ENCODE measurements at regions not wholly inside any gene's neighbourhood (a gene's known extent, or its start where the extent isn't known, plus 50 kb on each side); places are given as distances from the start of the nearest gene placed in this dataset.

DNA sequence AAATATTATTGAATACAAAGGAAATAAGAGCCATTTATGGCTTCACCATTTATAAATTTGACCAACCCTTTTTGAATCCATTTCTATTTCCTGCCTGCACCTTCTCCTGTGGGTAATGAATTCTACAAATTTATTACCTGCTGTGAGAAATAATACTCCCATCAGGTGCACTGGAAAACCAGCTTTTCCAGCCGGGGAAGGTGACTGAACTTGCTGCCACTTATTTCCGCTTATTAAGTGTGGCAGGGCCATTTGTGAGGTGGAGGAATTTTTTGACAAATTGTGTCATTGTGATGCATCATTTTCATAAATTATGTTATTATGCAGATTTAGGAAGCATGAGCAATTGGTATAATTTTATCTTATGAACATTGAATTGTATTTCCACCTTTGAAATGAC lies 151.1 kb downstream of the SQOR start:
- H3K4me2 ChIP-seq (ENCODE audit: low read length), result peak overlapping the region; percentile 30
- H3K27me3 ChIP-seq (ENCODE audit: control insufficient read depth, low read length), result no peaks in the 10 kb centered on the region
- TF ChIP-seq, protein P1, sequence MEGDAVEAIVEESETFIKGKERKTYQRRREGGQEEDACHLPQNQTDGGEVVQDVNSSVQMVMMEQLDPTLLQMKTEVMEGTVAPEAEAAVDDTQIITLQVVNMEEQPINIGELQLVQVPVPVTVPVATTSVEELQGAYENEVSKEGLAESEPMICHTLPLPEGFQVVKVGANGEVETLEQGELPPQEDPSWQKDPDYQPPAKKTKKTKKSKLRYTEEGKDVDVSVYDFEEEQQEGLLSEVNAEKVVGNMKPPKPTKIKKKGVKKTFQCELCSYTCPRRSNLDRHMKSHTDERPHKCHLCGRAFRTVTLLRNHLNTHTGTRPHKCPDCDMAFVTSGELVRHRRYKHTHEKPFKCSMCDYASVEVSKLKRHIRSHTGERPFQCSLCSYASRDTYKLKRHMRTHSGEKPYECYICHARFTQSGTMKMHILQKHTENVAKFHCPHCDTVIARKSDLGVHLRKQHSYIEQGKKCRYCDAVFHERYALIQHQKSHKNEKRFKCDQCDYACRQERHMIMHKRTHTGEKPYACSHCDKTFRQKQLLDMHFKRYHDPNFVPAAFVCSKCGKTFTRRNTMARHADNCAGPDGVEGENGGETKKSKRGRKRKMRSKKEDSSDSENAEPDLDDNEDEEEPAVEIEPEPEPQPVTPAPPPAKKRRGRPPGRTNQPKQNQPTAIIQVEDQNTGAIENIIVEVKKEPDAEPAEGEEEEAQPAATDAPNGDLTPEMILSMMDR (IDR thresholded peaks at IDR 0.05; ENCODE audit: low read depth, low read length, poor library complexity, severe bottlenecking), result no peak
- no peak for TF ChIP-seq EZH2phosphoT487 (IDR thresholded peaks at IDR 0.05; ENCODE audit: borderline replicate concordance, low read length)
- no peaks in the 10 kb centered on the region for H3K9me3 ChIP-seq (ENCODE audit: control insufficient read depth, insufficient read depth, low read length)
- no peaks in the 10 kb centered on the region for H4K20me1 ChIP-seq (ENCODE audit: control insufficient read depth, insufficient read depth, low read depth, low read length)
- H3K79me2 ChIP-seq (ENCODE audit: control insufficient read depth, low read length), result no peaks in the 10 kb centered on the region
- 0 out of 2 replicates have a peak overlapping the region, but pooled peaks have one; percentile 3 for H3K4me3 ChIP-seq (ENCODE audit: low read length)
- H3F3A ChIP-seq (ENCODE audit: control insufficient read depth, insufficient read depth), result peaks cover 8% of the 10 kb centered on the region
- peaks cover 88% of the 10 kb centered on the region for H3K4me1 ChIP-seq (ENCODE audit: control insufficient read depth, low read length)
- peaks cover 20% of the 10 kb centered on the region for H3K36me3 ChIP-seq (ENCODE audit: control insufficient read depth, low read length)
- peak overlapping the region; percentile 24 for H3K27ac ChIP-seq (ENCODE audit: low read depth, low read length)
- no peaks in the 10 kb centered on the region for H3K9me2 ChIP-seq (replicated peaks; ENCODE audit: control insufficient read depth, low read length)

DNA sequence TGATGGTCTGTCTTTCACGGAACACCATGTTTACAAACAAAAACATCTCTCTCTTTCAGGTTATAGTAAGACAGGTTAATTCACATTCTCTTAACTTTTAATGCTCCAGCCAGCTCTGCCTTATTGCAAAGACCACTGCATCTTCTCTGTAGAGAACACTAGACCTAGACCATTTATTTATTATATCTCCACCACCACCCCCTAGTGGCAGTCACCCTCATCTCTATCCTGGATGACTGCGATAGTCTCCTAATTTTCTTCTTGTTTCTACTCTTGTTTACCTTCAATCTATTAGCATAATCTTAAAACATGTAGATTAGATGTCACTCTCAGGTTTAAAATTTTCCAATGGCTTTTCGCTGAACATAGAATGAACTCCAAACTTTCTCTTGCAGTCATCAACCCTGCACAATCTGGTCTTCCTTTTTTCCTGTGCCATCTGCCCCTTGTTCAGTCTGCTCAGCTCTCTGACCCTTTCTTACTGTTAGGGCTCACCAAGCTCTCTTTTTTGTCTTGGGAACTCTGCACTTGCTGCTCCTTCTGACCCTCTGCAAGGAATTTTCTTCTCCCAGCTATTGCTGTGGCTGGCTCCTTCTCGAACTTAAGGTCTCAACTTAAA lies 155.6 kb downstream of the SQOR start:
- no peaks in the 10 kb centered on the region for H3K79me2 ChIP-seq (ENCODE audit: control insufficient read depth, low read length)
- no peaks in the 10 kb centered on the region for H4K20me1 ChIP-seq (ENCODE audit: control insufficient read depth, insufficient read depth, low read depth, low read length)
- H3K36me3 ChIP-seq (ENCODE audit: control insufficient read depth, low read length), result peaks cover 16% of the 10 kb centered on the region
- peaks cover 90% of the 10 kb centered on the region for H3K4me1 ChIP-seq (ENCODE audit: control insufficient read depth, low read length)
- no peaks in the 10 kb centered on the region for H3K27me3 ChIP-seq (ENCODE audit: control insufficient read depth, low read length)
- no peaks in the 10 kb centered on the region for H3K9me3 ChIP-seq (ENCODE audit: control insufficient read depth, insufficient read depth, low read length)
- H3K4me3 ChIP-seq (ENCODE audit: low read length), result 0 out of 2 replicates have a peak overlapping the region, but pooled peaks have one; percentile 10
- no peak for TF ChIP-seq EZH2phosphoT487 (IDR thresholded peaks at IDR 0.05; ENCODE audit: borderline replicate concordance, low read length)
- TF ChIP-seq, protein P1 (IDR thresholded peaks at IDR 0.05; ENCODE audit: low read depth, low read length, poor library complexity, severe bottlenecking), result peak; percentile 81
- peaks cover 8% of the 10 kb centered on the region for H3F3A ChIP-seq (ENCODE audit: control insufficient read depth, insufficient read depth)
- H3K4me2 ChIP-seq (ENCODE audit: low read length), result peak overlapping the region; percentile 36
- no peaks in the 10 kb centered on the region for H3K9me2 ChIP-seq (replicated peaks; ENCODE audit: control insufficient read depth, low read length)
- H3K27ac ChIP-seq (ENCODE audit: low read depth, low read length), result peak overlapping the region; percentile 67

DNA sequence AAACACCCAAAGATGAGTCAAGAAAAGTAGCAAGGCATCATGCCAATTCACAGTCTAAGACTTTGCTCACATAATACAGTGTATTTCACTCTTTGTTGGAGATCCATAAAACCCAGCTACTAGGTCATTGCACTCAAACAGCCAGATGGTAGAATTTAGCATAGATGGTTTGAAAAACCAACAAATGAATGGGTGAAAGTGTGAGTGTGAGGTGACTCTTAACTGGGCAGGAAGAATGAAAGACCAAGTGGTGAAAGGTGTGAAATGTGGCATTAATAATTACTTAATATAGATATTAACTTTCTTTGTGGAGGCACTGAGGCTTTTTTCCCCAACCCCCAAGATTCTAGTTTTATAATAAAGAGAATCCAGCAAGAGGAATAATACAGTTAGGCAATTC lies 159.5 kb downstream of the SQOR start:
- no peaks in the 10 kb centered on the region; the same call in 1 of the 2 replicates for H3K36me3 ChIP-seq (ENCODE audit: control insufficient read depth, low read length)
- H3K4me3 ChIP-seq (ENCODE audit: low read length), result no peak overlapping the region
- TF ChIP-seq EZH2phosphoT487 (IDR thresholded peaks at IDR 0.05; ENCODE audit: borderline replicate concordance, low read length), result no peak
- TF ChIP-seq, protein P1 (IDR thresholded peaks at IDR 0.05; ENCODE audit: low read depth, low read length, poor library complexity, severe bottlenecking), result no peak
- no peaks in the 10 kb centered on the region for H3K9me2 ChIP-seq (replicated peaks; ENCODE audit: control insufficient read depth, low read length)
- no peaks in the 10 kb centered on the region for H3K27me3 ChIP-seq (ENCODE audit: control insufficient read depth, low read length)
- no peak overlapping the region for H3K4me2 ChIP-seq (ENCODE audit: low read length)
- H3K4me1 ChIP-seq (ENCODE audit: control insufficient read depth, low read length), result peaks cover 79% of the 10 kb centered on the region
- H3K9me3 ChIP-seq (ENCODE audit: control insufficient read depth, insufficient read depth, low read length), result no peaks in the 10 kb centered on the region
- H3F3A ChIP-seq (ENCODE audit: control insufficient read depth, insufficient read depth), result no peaks in the 10 kb centered on the region
- H3K79me2 ChIP-seq (ENCODE audit: control insufficient read depth, low read length), result no peaks in the 10 kb centered on the region
- no peaks in the 10 kb centered on the region for H4K20me1 ChIP-seq (ENCODE audit: control insufficient read depth, insufficient read depth, low read depth, low read length)
- no peak overlapping the region for H3K27ac ChIP-seq (ENCODE audit: low read depth, low read length)
